ENCODE measurements at regions not wholly inside any gene's neighbourhood (a gene's known extent, or its start where the extent isn't known, plus 50 kb on each side); places are given as distances from the start of the nearest gene placed in this dataset.

DNA sequence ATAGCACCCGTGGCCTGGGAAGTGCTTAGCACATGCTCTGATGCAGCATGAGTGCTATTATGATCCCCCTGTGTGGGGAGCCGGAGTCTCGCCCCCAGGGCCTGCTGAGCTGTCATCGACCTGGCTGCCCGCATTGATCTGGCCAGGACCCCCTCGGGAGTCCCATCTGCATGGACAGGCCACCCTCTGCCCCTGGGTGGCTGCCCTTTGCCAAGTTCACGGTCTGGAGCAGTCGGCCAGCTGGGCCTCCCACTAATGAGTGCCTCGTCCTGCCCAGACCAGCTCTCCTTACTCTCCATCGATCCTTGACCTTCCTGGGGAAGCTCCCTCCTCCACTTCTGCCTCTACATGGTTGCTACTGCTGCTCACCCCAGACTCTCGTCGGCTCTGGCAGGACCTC lies 121.8 kb upstream of the RUNX3 start:
- Histone ChIP-seq H3K4me3 (no peak overlapping the region), H3K27ac (no peak overlapping the region), H3K4me1 (no peaks in the 10 kb centered on the region), H3K36me3 (no peaks in the 10 kb centered on the region), H3K9me3 (no peaks in the 10 kb centered on the region), H3K27me3 (no peaks in the 10 kb centered on the region)
- no peak for DNase-seq (ENCODE audit: extremely low spot score in 2 of 2)
- intact Hi-C loops (cut with DNase I) = no loop called here
- no peak for TF ChIP-seq POLR2AphosphoS5 (IDR thresholded peaks at IDR 0.05; ENCODE audit: insufficient read depth in 1 of 2, low read depth in 1 of 2)
- no peak for TF ChIP-seq POLR2A (IDR thresholded peaks at IDR 0.05)
- no peak for TF ChIP-seq CTCF (IDR thresholded peaks at IDR 0.05)

DNA sequence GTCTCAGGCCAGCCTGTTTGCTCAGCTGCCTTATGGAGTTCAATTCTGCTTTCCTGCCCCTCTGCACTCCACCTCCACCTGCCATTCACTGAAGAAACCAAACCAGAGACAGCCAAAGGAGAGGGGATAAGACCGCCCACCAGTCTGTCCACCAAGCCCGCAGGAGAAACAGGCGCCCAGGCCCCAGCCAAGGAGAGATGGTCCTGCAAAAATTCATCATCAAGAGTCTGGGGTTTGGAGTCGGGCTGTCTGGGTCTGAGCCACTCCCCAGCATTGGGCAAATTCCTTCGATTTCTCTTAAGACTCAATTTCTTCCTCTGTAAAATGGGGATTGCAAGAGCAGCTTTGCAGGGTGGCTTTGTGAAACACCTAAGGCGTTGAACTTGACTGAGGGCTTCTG lies 121.4 kb upstream of the RUNX3 start:
- H3K4me3 ChIP-seq = no peak overlapping the region
- intact Hi-C loops (cut with DNase I) = no loop called here
- H3K27me3 ChIP-seq = no peaks in the 10 kb centered on the region
- TF ChIP-seq POLR2A (IDR thresholded peaks at IDR 0.05) = no peak
- TF ChIP-seq POLR2AphosphoS5 (IDR thresholded peaks at IDR 0.05; ENCODE audit: insufficient read depth in 1 of 2, low read depth in 1 of 2) = no peak
- TF ChIP-seq CTCF (IDR thresholded peaks at IDR 0.05) = no peak
- DNase-seq (ENCODE audit: extremely low spot score in 2 of 2) = no peak
- H3K27ac ChIP-seq = no peak overlapping the region
- no peaks in the 10 kb centered on the region for H3K9me3 ChIP-seq
- H3K4me1 ChIP-seq = no peaks in the 10 kb centered on the region
- no peaks in the 10 kb centered on the region for H3K36me3 ChIP-seq

- no peaks in the 10 kb centered on the region for H3K4me1 ChIP-seq
- DNase-seq (ENCODE audit: extremely low spot score in 2 of 2) = no peak
- H3K27ac ChIP-seq = no peak overlapping the region
- H3K9me3 ChIP-seq = no peaks in the 10 kb centered on the region
- H3K36me3 ChIP-seq = no peaks in the 10 kb centered on the region
- intact Hi-C loops (cut with DNase I) = no loop called here
- no peaks in the 10 kb centered on the region for H3K27me3 ChIP-seq
- TF ChIP-seq CTCF (IDR thresholded peaks at IDR 0.05) (no peak), POLR2AphosphoS5 (IDR thresholded peaks at IDR 0.05; ENCODE audit: insufficient read depth in 1 of 2, low read depth in 1 of 2) (no peak), POLR2A (IDR thresholded peaks at IDR 0.05) (no peak)
- H3K4me3 ChIP-seq = no peak overlapping the region
These were observed 120.1 kb upstream of the RUNX3 start for GRCh38 chr1:25050165-25050564.

GRCh38 chr1:25049190-25049589 lies 119.1 kb upstream of the RUNX3 start:
- DNase-seq (ENCODE audit: extremely low spot score in 2 of 2) = no peak
- no peaks in the 10 kb centered on the region for H3K36me3 ChIP-seq
- no peaks in the 10 kb centered on the region for H3K27me3 ChIP-seq
- H3K9me3 ChIP-seq = no peaks in the 10 kb centered on the region
- no peak overlapping the region for H3K4me3 ChIP-seq
- TF ChIP-seq CTCF (IDR thresholded peaks at IDR 0.05) = no peak
- TF ChIP-seq POLR2AphosphoS5 (IDR thresholded peaks at IDR 0.05; ENCODE audit: insufficient read depth in 1 of 2, low read depth in 1 of 2) = no peak
- H3K4me1 ChIP-seq = no peaks in the 10 kb centered on the region
- intact Hi-C loops (cut with DNase I) = no loop called here
- no peak overlapping the region for H3K27ac ChIP-seq

DNA sequence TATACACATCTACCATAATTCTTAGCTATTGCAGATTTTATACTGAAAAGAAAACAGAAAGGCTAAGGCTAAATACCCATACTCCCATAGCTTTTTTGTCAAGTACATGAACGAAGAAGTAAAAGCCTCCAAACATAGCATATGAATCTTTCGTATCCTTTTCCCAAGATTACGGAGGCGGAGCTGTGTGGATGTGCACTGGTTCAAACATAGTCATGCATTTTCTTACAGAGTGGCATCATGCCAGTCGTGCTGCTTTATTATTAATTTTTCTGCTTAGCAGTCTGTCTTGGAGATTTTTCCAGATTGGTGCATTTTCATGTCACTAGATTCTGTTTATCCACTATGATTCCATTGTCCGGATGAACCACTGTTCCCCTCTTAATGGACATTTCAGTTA lies 118.7 kb upstream of the RUNX3 start:
- TF ChIP-seq POLR2A (IDR thresholded peaks at IDR 0.05) (no peak), CTCF (IDR thresholded peaks at IDR 0.05) (no peak), POLR2AphosphoS5 (IDR thresholded peaks at IDR 0.05; ENCODE audit: insufficient read depth in 1 of 2, low read depth in 1 of 2) (no peak)
- no peak for DNase-seq (ENCODE audit: extremely low spot score in 2 of 2)
- no peaks in the 10 kb centered on the region for H3K4me1 ChIP-seq
- H3K27me3 ChIP-seq = no peaks in the 10 kb centered on the region
- intact Hi-C loops (cut with DNase I) = no loop called here
- no peaks in the 10 kb centered on the region for H3K9me3 ChIP-seq
- no peaks in the 10 kb centered on the region for H3K36me3 ChIP-seq
- H3K27ac ChIP-seq = no peak overlapping the region
- H3K4me3 ChIP-seq = no peak overlapping the region
